Mesenchymal stem cell (in vitro differentiated cells and primary cell): ENCODE measurements at regions not wholly inside any gene's neighbourhood (a gene's known extent, or its start where the extent isn't known, plus 50 kb on each side); places are given as distances from the start of the nearest gene placed in this dataset.
A peak's percentile ranks its signal among the peaks of the same experiment; 100 is the strongest.

Source experiments
- DNase-seq: peaks from one replicate; pipeline ENCODE4 v3.0.0-alpha.2; 2013
- H2AFZ ChIP-seq: one replicate; pipeline ENCODE4 v1.6.1; 2013; ENCODE audit warnings: low read depth, mild to moderate bottlenecking, control low read depth, inconsistent platforms, low read length, moderate library complexity
- H2AK5ac ChIP-seq: 2 replicates; pipeline ENCODE4 v1.6.1; 2013; ENCODE audit warnings: low read length, moderate library complexity, mild to moderate bottlenecking, inconsistent platforms; ENCODE audit not compliant: severe bottlenecking
- H2BK120ac ChIP-seq: one replicate; pipeline ENCODE4 v1.6.1; 2013; ENCODE audit warnings: low read depth, mild to moderate bottlenecking, inconsistent platforms, low read length, moderate library complexity
- H2BK12ac ChIP-seq, 2 experiments: one replicate each; pipeline ENCODE4 v1.6.1; 2013; ENCODE audit warnings: inconsistent platforms in 2 of 2, low read length in 2 of 2, mild to moderate bottlenecking in 2 of 2, moderate library complexity in 2 of 2, control low read depth in 1 of 2
- H2BK15ac ChIP-seq: one replicate; pipeline ENCODE4 v1.6.1; 2013; ENCODE audit warnings: mild to moderate bottlenecking, low read depth, inconsistent platforms; ENCODE audit not compliant: poor library complexity, severe bottlenecking
- H2BK5ac ChIP-seq: 2 replicates; pipeline ENCODE4 v1.6.1; 2013; ENCODE audit warnings: low read depth, mild to moderate bottlenecking, low read length, control low read depth, inconsistent platforms; ENCODE audit not compliant: poor library complexity, severe bottlenecking
- H3K14ac ChIP-seq, 2 experiments: one replicate each; pipeline ENCODE4 v1.6.1; 2013; ENCODE audit warnings: inconsistent platforms in 2 of 2, low read length in 2 of 2, control low read depth in 1 of 2, mild to moderate bottlenecking in 1 of 2, moderate library complexity in 1 of 2
- H3K18ac ChIP-seq, 2 experiments: one replicate each; pipeline ENCODE4 v1.6.1; 2013; ENCODE audit warnings: inconsistent platforms in 2 of 2, low read length in 2 of 2, control low read depth in 1 of 2, low read depth in 1 of 2, mild to moderate bottlenecking in 1 of 2
- H3K23ac ChIP-seq, 2 experiments: one replicate each; pipeline ENCODE4 v1.6.1; 2013; ENCODE audit warnings: inconsistent platforms in 2 of 2, low read length in 2 of 2, mild to moderate bottlenecking in 2 of 2, moderate library complexity in 2 of 2, control low read depth in 1 of 2
- H3K27ac ChIP-seq: 2 replicates; pipeline ENCODE4 v1.5.1; 2013; ENCODE audit warnings: mild to moderate bottlenecking, moderate library complexity, low read length, control low read depth, inconsistent platforms; ENCODE audit not compliant: poor library complexity, severe bottlenecking
- H3K27me3 ChIP-seq, 2 experiments: 2 replicates each; pipeline versions ENCODE4 v1.6.1 to v1.7.0; 2013; ENCODE audit warnings: low read length in 2 of 2, mild to moderate bottlenecking in 2 of 2, moderate library complexity in 2 of 2, control low read depth in 1 of 2, inconsistent platforms in 1 of 2; ENCODE audit not compliant: control insufficient read depth in 1 of 2, insufficient read depth in 1 of 2
- H3K36me3 ChIP-seq, 2 experiments: 2 replicates each; pipeline versions ENCODE4 v1.6.1 to v1.7.0; 2013; ENCODE audit warnings: low read length in 2 of 2, control low read depth in 1 of 2, inconsistent platforms in 1 of 2, low read depth in 1 of 2, mild to moderate bottlenecking in 1 of 2; ENCODE audit not compliant: insufficient read depth in 2 of 2, control insufficient read depth in 1 of 2
- H3K4ac ChIP-seq, 2 experiments: one replicate each; pipeline ENCODE4 v1.6.1; 2013; ENCODE audit warnings: inconsistent platforms in 2 of 2, low read length in 2 of 2, mild to moderate bottlenecking in 2 of 2, moderate library complexity in 2 of 2, control low read depth in 1 of 2, low read depth in 1 of 2
- H3K4me1 ChIP-seq: 2 replicates; pipeline ENCODE4 v1.6.1; 2013; ENCODE audit warnings: low read depth, low read length, control low read depth; ENCODE audit not compliant: control insufficient read depth, insufficient read depth
- H3K4me2 ChIP-seq: 2 replicates; pipeline ENCODE4 v1.6.1; 2013; ENCODE audit warnings: low read length, mild to moderate bottlenecking, inconsistent platforms; ENCODE audit not compliant: poor library complexity, severe bottlenecking
- H3K4me3 ChIP-seq, 2 experiments: 2 replicates each; pipeline versions ENCODE4 v1.5.1 to v1.7.0; 2013; ENCODE audit warnings: low read length in 2 of 2, mild to moderate bottlenecking in 2 of 2, control low read depth in 1 of 2, low read depth in 1 of 2; ENCODE audit not compliant: insufficient read depth in 1 of 2
- H3K79me1 ChIP-seq: replicated peaks from 2 replicates; pipeline ENCODE4 v1.6.1; 2013; ENCODE audit warnings: mild to moderate bottlenecking, control low read depth, low read length, inconsistent platforms; ENCODE audit not compliant: poor library complexity, severe bottlenecking
- H3K9ac ChIP-seq: 2 replicates; pipeline ENCODE4 v1.7.0; 2013; ENCODE audit warnings: mild to moderate bottlenecking, low read length, moderate library complexity
- H3K9me3 ChIP-seq: 2 replicates; pipeline ENCODE4 v1.7.0; 2013; ENCODE audit warnings: mild to moderate bottlenecking, low read length; ENCODE audit not compliant: control insufficient read depth
- H4K8ac ChIP-seq: one replicate; pipeline ENCODE4 v1.6.1; 2013; ENCODE audit warnings: inconsistent platforms, mild to moderate bottlenecking, low read length, moderate library complexity
- H4K91ac ChIP-seq: one replicate; pipeline ENCODE4 v1.6.1; 2013; ENCODE audit warnings: mild to moderate bottlenecking, low read length, inconsistent platforms
- WGBS: methylation state at CpG from one replicate; pipeline ENCODE4 v1.1.7; 2013; ENCODE audit warnings: mixed read lengths; 5-methylcytosine and 5-hydroxymethylcytosine counted together

- Histone ChIP-seq H3K9me3 (no peaks in the 10 kb centered on the region), H3K4ac (no peak overlapping the region), H3K4me2 (no peak overlapping the region), H3K4me1 (peaks cover 1% of the 10 kb centered on the region), H3K14ac (no peak overlapping the region), H2BK5ac (no peak overlapping the region), H2BK12ac (no peak overlapping the region), H3K79me1 (peaks cover 33% of the 10 kb centered on the region), H2BK120ac (no peak overlapping the region), H2AK5ac (no peak overlapping the region), H3K36me3 (peaks cover 25 to 58% of the 10 kb centered on the region in 2 experiments), H3K18ac (no peak overlapping the region), H2BK15ac (no peak overlapping the region), H3K23ac (no peak overlapping the region), H3K27me3 (no peaks in the 10 kb centered on the region), H3K4me3 (peak overlapping the region in 1 of 2 experiments; percentile 12), H4K91ac (no peak overlapping the region), H3K27ac (no peak overlapping the region), H2AFZ (no peak overlapping the region), H4K8ac (no peak overlapping the region), H3K9ac (peak overlapping the region; percentile 47)
- WGBS: 83% methylated on average over 2 of the region's 2 CpGs
- DNase-seq: no peak
Observed at GRCh38 chr9:715300-715699, 126.2 kb upstream of the DMRT1 start.

- H2BK12ac ChIP-seq: no peak overlapping the region
Observed at GRCh38 chr9:715743-716400, 125.6 kb upstream of the DMRT1 start.

GRCh38 chr9:717722-718121 is 123.8 kb upstream of the DMRT1 start:
- H3K23ac ChIP-seq: no peak overlapping the region
- no peaks in the 10 kb centered on the region for H3K27me3 ChIP-seq
- no peak overlapping the region for H3K4me2 ChIP-seq
- peaks cover 29% of the 10 kb centered on the region for H3K79me1 ChIP-seq
- H2BK120ac ChIP-seq: no peak overlapping the region
- H3K4me3 ChIP-seq: no peak overlapping the region
- H4K91ac ChIP-seq: no peak overlapping the region
- H3K4me1 ChIP-seq: peaks cover 1% of the 10 kb centered on the region
- H2AK5ac ChIP-seq: no peak overlapping the region
- no peak for DNase-seq
- H2BK5ac ChIP-seq: no peak overlapping the region
- no peak overlapping the region for H4K8ac ChIP-seq
- no peak overlapping the region for H3K14ac ChIP-seq
- no peak overlapping the region for H2AFZ ChIP-seq
- H3K4ac ChIP-seq: no peak overlapping the region
- peaks cover 5 to 52% of the 10 kb centered on the region in 2 experiments for H3K36me3 ChIP-seq
- H3K18ac ChIP-seq: no peak overlapping the region
- no peak overlapping the region for H3K9ac ChIP-seq
- H3K9me3 ChIP-seq: no peaks in the 10 kb centered on the region
- no peak overlapping the region for H2BK15ac ChIP-seq
- H3K27ac ChIP-seq: no peak overlapping the region
- H2BK12ac ChIP-seq: no peak overlapping the region
- 83% methylated on average over 4 of the region's 5 CpGs for WGBS

More at GRCh38 chr9:715743-716400, 125.6 kb upstream of the DMRT1 start:
- no peak overlapping the region for H2AFZ ChIP-seq
- H2AK5ac ChIP-seq: no peak overlapping the region
- no peak for DNase-seq
- H3K18ac ChIP-seq: no peak overlapping the region
- no peak overlapping the region for H2BK120ac ChIP-seq
- H3K4ac ChIP-seq: no peak overlapping the region
- H3K4me1 ChIP-seq: peaks cover 1% of the 10 kb centered on the region
- peak overlapping the region in 1 of 2 experiments; percentile 12 for H3K4me3 ChIP-seq
- peak overlapping the region; percentile 47 for H3K9ac ChIP-seq
- H2BK15ac ChIP-seq: no peak overlapping the region
- H4K91ac ChIP-seq: no peak overlapping the region
- H3K27ac ChIP-seq: no peak overlapping the region
- H4K8ac ChIP-seq: no peak overlapping the region
- H3K27me3 ChIP-seq: no peaks in the 10 kb centered on the region
- no peak overlapping the region for H3K14ac ChIP-seq
- no peak overlapping the region for H3K23ac ChIP-seq
- peaks cover 24 to 58% of the 10 kb centered on the region in 2 experiments for H3K36me3 ChIP-seq
- H3K9me3 ChIP-seq: no peaks in the 10 kb centered on the region
- H2BK5ac ChIP-seq: no peak overlapping the region
- H3K79me1 ChIP-seq: peaks cover 34% of the 10 kb centered on the region
- WGBS: 91% methylated on average over 3 of the region's 3 CpGs
- H3K4me2 ChIP-seq: no peak overlapping the region

GRCh38 chr9:720239-720881 is 121.1 kb upstream of the DMRT1 start:
- H3K27ac ChIP-seq: no peak overlapping the region
- H2AFZ ChIP-seq: no peak overlapping the region
- DNase-seq: no peak
- H3K4me1 ChIP-seq: peaks cover 2% of the 10 kb centered on the region
- no peak overlapping the region for H4K8ac ChIP-seq
- no peak overlapping the region for H3K4me3 ChIP-seq
- H3K79me1 ChIP-seq: peaks cover 29% of the 10 kb centered on the region
- H4K91ac ChIP-seq: no peak overlapping the region
- no peak overlapping the region for H2AK5ac ChIP-seq
- H3K9me3 ChIP-seq: no peaks in the 10 kb centered on the region
- H3K9ac ChIP-seq: no peak overlapping the region
- H2BK5ac ChIP-seq: no peak overlapping the region
- H3K18ac ChIP-seq: peak overlapping the region in 1 of 2 experiments; percentile 2
- H3K14ac ChIP-seq: no peak overlapping the region
- no peak overlapping the region for H2BK15ac ChIP-seq
- no peak overlapping the region for H2BK12ac ChIP-seq
- no peaks in the 10 kb centered on the region for H3K27me3 ChIP-seq
- WGBS: 81% methylated on average over 3 of the region's 5 CpGs
- no peak overlapping the region for H3K23ac ChIP-seq
- no peak overlapping the region for H2BK120ac ChIP-seq
- no peak overlapping the region for H3K4ac ChIP-seq
- H3K4me2 ChIP-seq: no peak overlapping the region
- H3K36me3 ChIP-seq: peaks cover 0 to 45% of the 10 kb centered on the region in 2 experiments
